Body of pancreas (tissue), 4 donors: ENCODE measurements at regions not wholly inside any gene's neighbourhood (a gene's known extent, or its start where the extent isn't known, plus 50 kb on each side); places are given as distances from the start of the nearest gene placed in this dataset.

Experiments
- POLR2A ChIP-seq, 3 donors: fragments of 450-650 bp; IDR thresholded peaks; one replicate each; pipeline ENCODE4 v1.6.1; 2016; ENCODE audit warnings: antibody characterized with exemption in 3 of 3, mild to moderate bottlenecking in 2 of 3
- TF ChIP-seq, protein P1 (sequence below), 7 experiments: fragments of 450-650 bp in 4 of 7; fragments of 200-600 bp in 3 of 7; sonication (generic) in 3 of 7; IDR thresholded peaks; one replicate each; pipeline ENCODE4 v1.5.1; 2016 to 2019; ENCODE audit warnings: antibody characterized with exemption in 7 of 7

DNA sequence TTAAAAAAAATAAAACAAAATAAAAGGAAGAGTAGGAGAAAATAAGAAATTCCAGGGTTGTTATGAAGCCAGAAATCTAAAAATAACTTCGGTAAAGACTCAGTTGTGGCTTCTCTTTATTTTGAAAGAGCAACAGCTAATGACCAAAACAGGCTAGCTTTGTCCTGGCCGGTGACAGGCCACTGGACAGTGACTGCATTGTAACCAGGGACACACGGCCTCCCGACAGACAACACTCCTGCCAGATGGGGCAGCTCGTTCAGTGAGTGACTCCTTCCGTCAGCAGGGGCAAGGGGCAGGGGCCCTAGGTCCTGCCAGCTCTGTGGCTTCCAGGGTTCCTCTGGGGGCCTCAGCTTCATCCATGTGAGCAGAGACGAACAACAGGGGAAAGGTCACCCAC lies 173.4 kb downstream of the KATNAL1 start:
- TF ChIP-seq, protein P1, sequence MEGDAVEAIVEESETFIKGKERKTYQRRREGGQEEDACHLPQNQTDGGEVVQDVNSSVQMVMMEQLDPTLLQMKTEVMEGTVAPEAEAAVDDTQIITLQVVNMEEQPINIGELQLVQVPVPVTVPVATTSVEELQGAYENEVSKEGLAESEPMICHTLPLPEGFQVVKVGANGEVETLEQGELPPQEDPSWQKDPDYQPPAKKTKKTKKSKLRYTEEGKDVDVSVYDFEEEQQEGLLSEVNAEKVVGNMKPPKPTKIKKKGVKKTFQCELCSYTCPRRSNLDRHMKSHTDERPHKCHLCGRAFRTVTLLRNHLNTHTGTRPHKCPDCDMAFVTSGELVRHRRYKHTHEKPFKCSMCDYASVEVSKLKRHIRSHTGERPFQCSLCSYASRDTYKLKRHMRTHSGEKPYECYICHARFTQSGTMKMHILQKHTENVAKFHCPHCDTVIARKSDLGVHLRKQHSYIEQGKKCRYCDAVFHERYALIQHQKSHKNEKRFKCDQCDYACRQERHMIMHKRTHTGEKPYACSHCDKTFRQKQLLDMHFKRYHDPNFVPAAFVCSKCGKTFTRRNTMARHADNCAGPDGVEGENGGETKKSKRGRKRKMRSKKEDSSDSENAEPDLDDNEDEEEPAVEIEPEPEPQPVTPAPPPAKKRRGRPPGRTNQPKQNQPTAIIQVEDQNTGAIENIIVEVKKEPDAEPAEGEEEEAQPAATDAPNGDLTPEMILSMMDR (IDR thresholded peaks at IDR 0.05) = no peak
- no peak for TF ChIP-seq POLR2A (IDR thresholded peaks at IDR 0.05)
